DOHH2 (cell line): ENCODE measurements at regions not wholly inside any gene's neighbourhood (a gene's known extent, or its start where the extent isn't known, plus 50 kb on each side); places are given as distances from the start of the nearest gene placed in this dataset.

Experiments
- CTCF ChIP-seq: fragments of 200-600 bp; sonication (generic); IDR thresholded peaks from one replicate; pipeline ENCODE4 v1.5.1; 2014; ENCODE audit warnings: antibody characterized with exemption, mild to moderate bottlenecking, low read depth, low read length; ENCODE audit not compliant: poor library complexity, severe bottlenecking
- EZH2phosphoT487 ChIP-seq: fragments of 200-600 bp; sonication (generic); IDR thresholded peaks from 2 replicates; pipeline ENCODE4 v1.6.1; 2017; ENCODE audit warnings: borderline replicate concordance, mild to moderate bottlenecking, antibody characterized with exemption, low read length, moderate library complexity, mixed read lengths

- TF ChIP-seq CTCF (no peak), EZH2phosphoT487 (no peak)
Observed at GRCh38 chr3:72116226-72116625, 331.3 kb upstream of the PROK2 start.
